Transverse colon (tissue), 4 donors: ENCODE measurements at regions not wholly inside any gene's neighbourhood (a gene's known extent, or its start where the extent isn't known, plus 50 kb on each side); places are given as distances from the start of the nearest gene placed in this dataset.

Experiments
- EP300 ChIP-seq: sonication (generic); formaldehyde crosslinking; IDR thresholded peaks from one replicate; pipeline ENCODE4 v1.6.1; 2017; ENCODE audit warnings: antibody characterized with exemption, low read depth
- POLR2A ChIP-seq: fragments of 450-650 bp; IDR thresholded peaks from one replicate; pipeline ENCODE4 v1.6.1; 2016; ENCODE audit warnings: antibody characterized with exemption, mild to moderate bottlenecking, moderate library complexity
- POLR2AphosphoS5 ChIP-seq, 3 donors: sonication (generic); formaldehyde crosslinking; IDR thresholded peaks; one replicate each; pipeline ENCODE4 v1.6.1; 2016; ENCODE audit warnings: antibody characterized with exemption in 3 of 3
- TF ChIP-seq, protein P1 (sequence below), 5 experiments: fragments of 200-600 bp in 3 of 5; fragments of 450-650 bp in 2 of 5; sonication (generic) in 3 of 5; IDR thresholded peaks; 1 replicate in 2 of 5; 2 replicates in 3 of 5; pipeline ENCODE4 v1.5.1; 2016 to 2017; ENCODE audit warnings: antibody characterized with exemption in 5 of 5, inconsistent platforms in 3 of 5, mild to moderate bottlenecking in 2 of 5, moderate library complexity in 1 of 5

DNA sequence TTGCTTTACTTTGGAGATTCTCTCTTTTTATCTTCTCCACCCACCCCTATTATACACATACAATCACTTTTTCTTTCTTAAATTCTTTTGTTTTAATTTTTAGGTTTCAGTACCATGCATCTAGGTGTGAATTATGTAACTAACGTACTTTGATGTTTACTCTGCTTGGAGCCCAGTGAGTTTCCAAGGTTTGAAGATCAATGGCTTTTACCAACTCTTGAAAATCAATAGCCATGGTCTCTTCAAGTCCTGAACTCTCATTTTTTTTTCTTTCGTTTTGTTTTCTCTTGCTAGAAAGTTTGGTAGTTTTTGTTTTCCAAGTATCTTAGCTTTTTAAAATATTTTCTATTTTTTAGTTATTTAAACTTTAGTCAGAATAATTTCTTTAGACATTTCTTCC is 417.2 kb downstream of the ZBBX start:
- TF ChIP-seq EP300 = no peak
- TF ChIP-seq, protein P1, sequence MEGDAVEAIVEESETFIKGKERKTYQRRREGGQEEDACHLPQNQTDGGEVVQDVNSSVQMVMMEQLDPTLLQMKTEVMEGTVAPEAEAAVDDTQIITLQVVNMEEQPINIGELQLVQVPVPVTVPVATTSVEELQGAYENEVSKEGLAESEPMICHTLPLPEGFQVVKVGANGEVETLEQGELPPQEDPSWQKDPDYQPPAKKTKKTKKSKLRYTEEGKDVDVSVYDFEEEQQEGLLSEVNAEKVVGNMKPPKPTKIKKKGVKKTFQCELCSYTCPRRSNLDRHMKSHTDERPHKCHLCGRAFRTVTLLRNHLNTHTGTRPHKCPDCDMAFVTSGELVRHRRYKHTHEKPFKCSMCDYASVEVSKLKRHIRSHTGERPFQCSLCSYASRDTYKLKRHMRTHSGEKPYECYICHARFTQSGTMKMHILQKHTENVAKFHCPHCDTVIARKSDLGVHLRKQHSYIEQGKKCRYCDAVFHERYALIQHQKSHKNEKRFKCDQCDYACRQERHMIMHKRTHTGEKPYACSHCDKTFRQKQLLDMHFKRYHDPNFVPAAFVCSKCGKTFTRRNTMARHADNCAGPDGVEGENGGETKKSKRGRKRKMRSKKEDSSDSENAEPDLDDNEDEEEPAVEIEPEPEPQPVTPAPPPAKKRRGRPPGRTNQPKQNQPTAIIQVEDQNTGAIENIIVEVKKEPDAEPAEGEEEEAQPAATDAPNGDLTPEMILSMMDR (IDR thresholded peaks at IDR 0.05) = no peak
- no peak for TF ChIP-seq POLR2AphosphoS5 (IDR thresholded peaks at IDR 0.05)
- no peak for TF ChIP-seq POLR2A
